ENCODE measurements at regions not wholly inside any gene's neighbourhood (a gene's known extent, or its start where the extent isn't known, plus 50 kb on each side); places are given as distances from the start of the nearest gene placed in this dataset.

- no peak for DNase-seq
Measured at GRCh38 chr13:106762708-106763107, 194.8 kb upstream of the ARGLU1 start.

DNA sequence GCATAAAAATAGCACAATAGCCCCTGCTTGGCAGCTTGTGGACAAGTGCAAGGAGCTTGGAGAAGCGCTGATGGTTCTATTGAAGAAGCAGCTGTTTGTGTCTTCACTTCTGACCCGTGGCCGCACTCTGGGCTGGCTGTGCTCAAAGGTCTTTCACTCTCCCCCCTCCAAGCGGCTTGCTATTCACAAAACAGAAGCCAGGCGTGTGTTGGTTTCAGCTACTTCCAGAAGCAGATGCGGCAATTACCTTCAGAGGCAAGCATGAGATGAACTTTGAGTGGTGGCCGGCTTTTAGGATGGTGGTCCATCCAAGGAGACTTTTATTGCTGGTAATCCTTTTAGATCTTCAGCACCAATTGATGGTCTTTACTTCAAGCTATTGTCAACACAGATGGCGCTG is 188.5 kb upstream of the ARGLU1 start:
- DNase-seq = no peak

DNA sequence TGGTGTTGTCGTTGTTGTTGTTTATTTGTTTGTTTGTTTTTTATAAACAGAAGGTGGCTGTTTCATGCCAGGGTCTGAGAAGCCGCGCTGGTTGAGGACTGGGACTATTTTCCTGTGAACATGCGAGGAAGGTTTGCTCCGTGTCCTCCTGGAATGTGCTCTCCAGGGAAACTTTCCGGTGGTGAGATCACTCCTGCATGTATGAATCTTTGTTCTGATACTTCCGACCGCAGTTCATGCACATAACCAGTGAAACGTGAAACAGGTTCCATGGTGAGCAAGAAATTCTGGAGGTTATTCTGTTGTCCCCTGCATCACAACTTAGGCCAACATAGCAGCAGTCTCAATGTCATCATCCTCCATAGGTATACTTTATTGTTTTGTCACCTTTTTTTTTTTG is 187.6 kb upstream of the ARGLU1 start:
- no peak for DNase-seq

DNA sequence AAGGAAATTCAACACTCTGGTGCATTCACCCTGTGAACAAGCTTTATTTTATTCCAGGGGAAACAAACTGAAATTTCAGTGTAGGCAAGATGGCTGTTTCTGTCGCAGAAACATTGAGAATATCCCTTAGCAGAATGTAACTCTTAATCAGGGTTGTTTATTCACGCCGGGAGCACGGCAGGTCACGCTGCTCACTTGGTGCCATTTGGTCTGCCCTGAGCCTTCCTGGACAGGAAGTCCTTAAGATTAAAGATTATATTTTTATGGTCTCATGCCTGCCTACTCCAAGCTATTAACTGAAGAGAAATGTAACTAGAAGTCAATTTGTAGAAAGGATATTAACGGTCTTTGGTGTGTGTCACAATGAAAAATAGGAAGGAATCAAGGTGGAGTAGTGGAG is 185.3 kb upstream of the ARGLU1 start:
- DNase-seq = no peak

GRCh38 chr13:106752584-106753170 is 184.7 kb upstream of the ARGLU1 start:
- no peak for DNase-seq

- DNase-seq = no peak
Measured at GRCh38 chr13:106748785-106749184, 180.8 kb upstream of the ARGLU1 start.

DNA sequence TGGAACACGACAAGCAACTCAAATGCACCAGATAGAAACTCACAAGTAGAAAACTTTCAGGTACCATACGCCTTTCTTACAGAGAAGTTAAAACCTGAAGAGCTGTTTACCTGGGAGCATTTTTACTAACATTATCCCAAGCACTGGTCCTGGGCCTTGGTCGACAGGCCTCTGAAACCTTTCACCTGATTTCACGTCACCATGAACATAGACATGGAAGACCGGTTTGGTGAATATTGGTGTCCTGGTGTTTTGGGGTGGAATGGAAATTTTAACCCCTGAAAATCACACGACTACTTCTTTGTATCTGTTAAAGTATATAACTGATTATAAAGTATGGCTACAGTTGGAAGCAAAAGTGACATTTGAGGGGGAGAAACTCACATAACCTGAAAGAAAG is 176.6 kb upstream of the ARGLU1 start:
- DNase-seq = no peak

- no peak for DNase-seq
Measured at GRCh38 chr13:106738186-106738678, 170.3 kb upstream of the ARGLU1 start.

GRCh38 chr13:106736941-106737340 is 169.0 kb upstream of the ARGLU1 start:
- no peak for DNase-seq

DNA sequence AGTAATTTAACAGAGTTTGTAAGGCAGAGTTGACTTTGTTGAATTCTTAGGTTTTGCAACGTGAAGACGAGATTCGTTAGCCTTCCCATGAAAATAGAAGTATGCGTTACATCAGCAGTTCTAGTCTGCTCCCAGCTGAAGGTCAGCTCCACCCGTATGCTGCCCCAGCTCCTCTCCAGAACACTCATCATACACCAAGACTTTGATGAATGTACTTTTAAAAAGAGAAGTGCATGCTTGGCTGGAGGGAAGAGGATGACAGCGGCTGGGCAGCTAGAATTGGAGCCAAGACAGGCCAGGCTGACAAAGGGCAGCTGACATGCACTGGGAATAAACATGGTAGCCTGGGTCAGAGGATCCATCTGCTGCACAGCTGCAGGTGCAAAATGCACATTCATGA is 166.3 kb upstream of the ARGLU1 start:
- DNase-seq = no peak

- DNase-seq = no peak
Measured at GRCh38 chr13:106723036-106723435, 155.1 kb upstream of the ARGLU1 start.

DNA sequence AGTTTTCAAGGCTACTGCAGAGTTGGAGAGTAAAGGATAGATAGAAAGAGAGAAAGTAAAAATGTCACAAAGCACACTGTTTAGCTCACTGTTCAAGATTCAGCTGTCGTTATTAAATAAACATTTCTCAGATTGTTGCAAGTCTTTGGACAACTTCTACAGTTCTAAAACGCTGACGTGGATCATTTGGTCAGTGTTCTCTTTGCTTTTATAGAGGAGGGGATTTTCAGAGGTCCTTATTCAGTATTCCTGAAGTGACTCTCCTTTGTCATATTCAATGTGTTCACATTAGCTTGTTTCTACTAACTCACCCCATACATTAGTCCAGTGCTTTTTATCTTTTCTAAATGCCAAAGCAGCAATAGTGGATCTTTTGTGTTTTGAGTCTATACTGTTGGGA is 154.7 kb upstream of the ARGLU1 start:
- no peak for DNase-seq

- no peak for DNase-seq
Measured at GRCh38 chr13:106721599-106721998, 153.7 kb upstream of the ARGLU1 start.

DNA sequence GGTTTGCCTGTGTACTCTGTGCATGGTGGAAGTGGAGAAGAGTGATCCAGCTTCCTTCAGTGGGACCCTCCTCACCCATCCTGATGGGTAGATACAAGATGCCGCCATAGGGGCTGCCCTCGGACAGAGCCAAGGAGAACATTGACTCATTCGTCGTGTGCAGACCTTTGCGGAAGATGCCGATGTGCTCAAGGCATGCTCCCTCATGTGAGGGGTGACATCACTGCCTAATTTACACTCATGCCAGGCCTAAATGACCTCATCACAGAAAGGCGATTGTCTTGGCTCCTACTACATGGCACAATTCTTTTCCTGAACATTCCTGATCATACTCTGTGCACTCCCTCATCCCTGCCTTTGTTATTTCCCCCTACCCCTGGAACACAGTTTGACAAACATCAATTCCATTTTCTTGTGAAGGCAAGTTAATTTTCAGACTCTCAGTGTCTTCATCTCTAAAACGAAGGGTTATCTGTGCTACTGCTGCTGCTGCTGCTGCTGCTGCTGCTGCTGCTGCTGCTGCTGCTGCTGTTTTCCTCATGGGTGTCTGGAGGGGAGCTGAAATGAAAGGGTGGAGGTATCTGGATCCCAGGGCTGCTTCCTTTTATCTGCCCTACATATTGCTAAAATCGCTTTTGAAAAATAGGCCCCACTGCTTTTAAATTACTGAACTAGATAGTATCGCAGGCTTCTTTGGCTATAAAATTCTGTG is 146.5 kb upstream of the ARGLU1 start:
- no peak for DNase-seq

- no peak for DNase-seq
Measured at GRCh38 chr13:106712381-106712780, 144.4 kb upstream of the ARGLU1 start.

GRCh38 chr13:106710266-106710665 is 142.3 kb upstream of the ARGLU1 start:
- DNase-seq = no peak

DNA sequence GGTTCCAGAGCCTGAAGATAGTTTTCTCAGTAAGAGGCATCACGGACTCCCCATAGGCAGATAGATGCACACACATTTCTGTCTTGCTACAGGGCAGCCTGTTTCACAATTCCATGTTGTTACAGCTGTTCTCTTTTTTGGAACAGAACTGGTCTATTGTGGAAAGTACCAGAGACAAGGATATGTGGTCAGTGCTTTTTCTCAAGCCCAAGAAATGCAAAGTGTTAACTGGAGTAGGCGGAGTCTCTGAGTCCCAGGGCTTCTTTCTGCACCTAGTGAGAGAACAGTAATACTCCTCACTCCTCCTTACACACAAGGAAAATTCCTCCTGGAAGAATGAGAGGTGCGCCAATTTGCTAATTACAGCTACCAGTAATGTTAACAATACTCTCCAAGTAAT is 141.6 kb upstream of the ARGLU1 start:
- no peak for DNase-seq

GRCh38 chr13:106702505-106702904 is 134.6 kb upstream of the ARGLU1 start:
- DNase-seq = no peak

GRCh38 chr13:106701771-106702341 is 133.9 kb upstream of the ARGLU1 start:
- DNase-seq = no peak

- no peak for DNase-seq
Measured at GRCh38 chr13:106700439-106700838, 132.5 kb upstream of the ARGLU1 start.

GRCh38 chr13:106700007-106700406 is 132.1 kb upstream of the ARGLU1 start:
- DNase-seq = no peak

DNA sequence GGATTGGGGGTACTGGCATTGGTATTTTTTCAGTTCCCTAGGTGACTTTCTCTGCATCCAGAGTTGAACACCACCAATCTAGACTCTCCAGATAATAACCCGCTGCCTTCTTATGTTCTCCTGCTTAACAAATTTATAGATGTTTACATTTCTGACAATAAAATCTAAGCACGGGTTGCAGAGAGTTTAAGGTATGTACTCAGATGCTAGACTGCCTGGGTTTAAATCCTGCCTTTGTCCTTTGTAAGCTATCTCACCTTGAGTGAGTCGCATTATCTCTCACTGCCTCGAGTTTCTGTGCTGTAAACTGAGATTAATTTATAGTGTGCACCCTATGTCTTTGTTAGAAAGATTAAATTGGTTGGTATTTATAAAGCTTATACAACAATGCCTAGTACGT is 131.4 kb upstream of the ARGLU1 start:
- no peak for DNase-seq

DNA sequence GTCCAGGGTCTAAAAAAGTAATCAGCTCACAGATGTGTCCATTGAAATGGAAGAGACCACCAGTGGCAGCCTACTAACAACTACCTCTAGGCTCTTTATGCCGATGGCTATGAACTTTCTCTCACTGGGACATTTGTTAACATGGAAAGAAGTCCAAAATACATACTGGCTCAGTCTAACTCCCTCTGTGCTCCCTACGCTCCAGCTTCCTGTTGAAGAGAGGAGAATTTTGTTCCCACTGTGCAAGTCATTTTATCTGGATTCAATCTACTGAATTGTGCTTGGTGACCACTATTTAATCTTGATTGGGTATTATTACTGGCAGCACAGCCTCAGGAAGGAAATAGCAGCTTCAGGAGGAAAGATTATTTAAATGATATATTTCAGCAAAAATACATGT is 128.8 kb upstream of the ARGLU1 start:
- DNase-seq = no peak

- DNase-seq = no peak
Measured at GRCh38 chr13:106696140-106696539, 128.2 kb upstream of the ARGLU1 start.

DNA sequence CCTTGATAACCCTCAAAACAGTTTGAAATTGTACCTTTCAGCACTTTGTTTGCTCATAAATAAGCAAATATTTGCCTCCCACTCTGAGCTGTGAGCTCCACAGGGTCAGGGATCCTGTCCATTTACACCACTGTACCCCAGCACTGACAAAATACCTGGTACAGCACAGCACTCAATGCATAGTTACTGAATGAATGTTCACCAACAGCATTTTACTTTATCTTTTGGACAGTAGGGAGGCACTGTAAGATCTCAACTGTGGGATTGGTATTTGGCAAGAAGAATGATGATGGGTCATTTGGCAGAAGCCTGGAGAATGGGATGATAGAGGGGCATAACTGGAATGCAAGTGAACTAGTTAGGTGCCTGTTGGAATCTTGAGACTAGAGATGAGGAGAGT is 127.2 kb upstream of the ARGLU1 start:
- DNase-seq = no peak

Measured in NCI-H2171 (cell line).